Adipocyte (in vitro differentiated cells): ENCODE measurements at regions not wholly inside any gene's neighbourhood (a gene's known extent, or its start where the extent isn't known, plus 50 kb on each side); places are given as distances from the start of the nearest gene placed in this dataset.

ENCODE experiments used
- DNase-seq: peaks from one replicate; pipeline ENCODE4 v3.0.0-alpha.2; 2015; ENCODE audit warnings: low read depth
- H3K27me3 ChIP-seq: replicated peaks from 2 replicates; pipeline ENCODE4 v1.7.0; 2013; ENCODE audit warnings: mild to moderate bottlenecking, low read length, moderate library complexity; ENCODE audit not compliant: control insufficient read depth, insufficient read depth
- H3K36me3 ChIP-seq: 2 replicates; pipeline ENCODE4 v1.7.0; 2013; ENCODE audit warnings: low read length, mild to moderate bottlenecking, moderate library complexity; ENCODE audit not compliant: control insufficient read depth, insufficient read depth, severe bottlenecking
- H3K4me1 ChIP-seq: 2 replicates; pipeline ENCODE4 v1.7.0; 2013; ENCODE audit warnings: mild to moderate bottlenecking, low read length, moderate library complexity; ENCODE audit not compliant: control insufficient read depth, insufficient read depth
- H3K4me3 ChIP-seq: 2 replicates; pipeline ENCODE4 v1.7.0; 2013; ENCODE audit warnings: mild to moderate bottlenecking, low read length, moderate library complexity
- H3K9ac ChIP-seq: 2 replicates; pipeline ENCODE4 v1.7.0; 2013; ENCODE audit warnings: mild to moderate bottlenecking, low read length, moderate library complexity
- H3K9me3 ChIP-seq: 2 replicates; pipeline ENCODE4 v1.7.0; 2013; ENCODE audit warnings: mild to moderate bottlenecking, low read length, moderate library complexity; ENCODE audit not compliant: control insufficient read depth

DNA sequence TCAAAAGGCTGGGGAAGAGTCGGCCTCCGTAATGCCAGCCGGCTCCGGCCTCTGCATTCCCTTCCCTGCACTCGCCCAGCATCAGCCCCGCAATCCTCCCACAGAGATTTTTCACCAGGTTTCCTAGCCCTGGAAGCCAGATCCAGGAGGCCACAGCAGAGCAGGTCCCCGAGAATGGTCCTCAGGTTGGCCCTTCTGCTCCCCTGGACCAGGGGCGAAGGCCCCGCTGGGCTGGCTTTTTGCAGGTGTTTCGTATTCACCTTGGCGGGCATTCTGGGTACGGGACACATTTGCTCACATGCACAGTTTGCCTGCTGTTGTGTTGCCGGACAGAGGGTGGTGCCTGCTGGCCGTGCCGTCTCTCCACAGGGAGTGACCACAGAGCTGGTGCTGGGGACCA lies 309.5 kb downstream of the NDUFA10 start:
- Histone ChIP-seq H3K4me3 (no peak overlapping the region), H3K36me3 (no peaks in the 10 kb centered on the region), H3K9me3 (peaks cover 48% of the 10 kb centered on the region), H3K27me3 (peaks cover 4% of the 10 kb centered on the region), H3K9ac (no peak overlapping the region), H3K4me1 (no peaks in the 10 kb centered on the region)
- DNase-seq, result no peak

DNA sequence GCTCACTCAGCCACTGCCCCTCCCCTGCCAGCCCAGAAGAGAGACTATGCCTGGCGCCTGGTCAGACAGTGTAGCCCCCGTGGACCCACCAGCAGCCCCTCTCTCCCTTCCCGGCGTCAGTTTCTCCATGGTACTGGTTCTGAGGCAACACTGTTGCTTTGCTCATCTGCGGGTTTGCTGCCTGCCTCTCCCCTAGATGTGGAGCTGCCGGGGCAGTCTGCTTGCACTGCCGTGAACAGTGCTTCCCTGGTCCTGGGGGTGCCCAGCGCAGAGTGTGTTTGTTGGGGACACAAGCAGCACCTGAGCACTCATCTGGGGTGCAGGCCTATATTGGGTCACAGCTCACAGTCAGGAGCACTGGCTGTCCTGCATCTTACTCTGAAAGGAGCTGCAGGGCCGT lies 309.9 kb downstream of the NDUFA10 start:
- H3K27me3 ChIP-seq, result peaks cover 4% of the 10 kb centered on the region
- no peak overlapping the region for H3K9ac ChIP-seq
- DNase-seq, result no peak
- no peak overlapping the region for H3K4me3 ChIP-seq
- H3K4me1 ChIP-seq, result no peaks in the 10 kb centered on the region
- no peaks in the 10 kb centered on the region for H3K36me3 ChIP-seq
- peaks cover 52% of the 10 kb centered on the region for H3K9me3 ChIP-seq

DNA sequence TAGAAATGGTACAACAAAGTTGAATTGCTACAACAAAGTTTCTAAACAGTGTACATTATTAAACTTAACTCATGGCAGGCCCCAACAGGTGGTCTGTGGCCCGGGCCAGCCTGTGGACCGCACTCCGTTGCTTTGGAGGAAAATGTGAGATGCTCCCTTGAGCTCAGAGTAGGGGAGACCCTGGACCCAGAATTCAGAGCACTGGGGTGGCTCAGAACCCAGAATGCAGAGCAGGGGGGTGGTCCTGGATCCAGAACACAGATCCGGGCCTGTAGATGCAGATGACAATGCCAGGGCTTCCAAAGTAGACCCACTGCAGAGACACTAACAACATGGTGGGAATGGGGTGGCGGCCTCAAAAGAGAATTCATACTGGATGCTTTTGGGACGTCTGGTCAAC lies 311.0 kb downstream of the NDUFA10 start:
- Histone ChIP-seq H3K36me3 (no peaks in the 10 kb centered on the region), H3K9ac (no peak overlapping the region), H3K9me3 (peaks cover 59% of the 10 kb centered on the region), H3K4me3 (no peak overlapping the region), H3K4me1 (no peaks in the 10 kb centered on the region), H3K27me3 (peaks cover 4% of the 10 kb centered on the region)
- DNase-seq, result no peak

DNA sequence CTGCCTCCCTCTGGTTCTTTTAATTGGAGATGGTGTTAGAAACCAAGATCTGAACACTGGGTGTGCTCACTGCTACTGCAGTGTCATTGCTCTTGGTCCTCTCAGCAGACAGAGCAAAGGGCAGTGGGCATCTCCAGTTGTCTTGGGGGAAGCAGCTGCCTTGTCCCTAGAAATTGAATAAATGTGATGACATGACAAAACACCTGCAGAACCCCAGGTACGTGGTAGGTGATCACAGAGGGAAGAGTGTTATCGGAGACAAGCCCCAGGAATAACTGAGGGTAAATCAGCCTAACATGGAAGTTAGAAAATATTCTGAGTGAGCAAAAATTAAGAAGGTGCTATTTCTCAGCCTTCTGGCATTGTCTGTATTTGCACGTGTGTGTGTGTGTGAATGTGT lies 311.9 kb upstream of the HDAC4 start:
- Histone ChIP-seq H3K4me3 (no peak overlapping the region), H3K27me3 (peaks cover 4% of the 10 kb centered on the region), H3K9ac (no peak overlapping the region), H3K9me3 (peaks cover 59% of the 10 kb centered on the region), H3K4me1 (no peaks in the 10 kb centered on the region), H3K36me3 (no peaks in the 10 kb centered on the region)
- DNase-seq, result no peak

DNA sequence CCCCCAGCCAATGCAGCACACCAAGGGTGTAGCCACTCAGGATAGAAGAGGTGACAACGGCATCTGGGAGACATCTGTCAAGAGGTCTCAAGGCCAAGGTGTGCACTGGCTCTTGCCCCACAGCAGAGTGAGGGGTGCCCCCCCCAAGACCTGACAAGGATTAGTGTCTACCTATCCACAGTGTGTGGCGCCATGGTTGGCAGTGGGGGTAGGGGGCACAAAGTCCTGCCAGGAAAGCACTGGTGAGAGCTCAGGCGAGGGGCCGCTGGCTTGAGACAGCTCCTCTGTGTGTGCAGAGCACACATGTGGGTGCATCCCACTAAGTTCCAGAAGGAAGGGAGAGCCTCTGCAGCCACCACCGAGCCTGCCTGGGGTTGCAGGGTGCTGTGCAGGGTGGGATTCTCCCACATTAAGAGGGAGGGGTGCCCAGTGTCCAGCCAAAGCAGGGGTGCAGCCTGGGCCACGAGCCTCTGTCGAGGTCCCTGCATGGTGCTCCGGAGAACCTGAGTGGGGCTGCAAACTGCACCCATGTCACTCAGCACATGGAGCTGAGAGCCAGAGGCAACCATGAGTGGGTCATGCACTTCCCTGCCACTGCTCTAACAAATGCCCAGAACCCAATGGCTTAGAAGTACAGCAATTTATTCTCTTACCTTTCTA lies 311.2 kb upstream of the HDAC4 start:
- Histone ChIP-seq H3K9me3 (peaks cover 59% of the 10 kb centered on the region), H3K9ac (no peak overlapping the region), H3K4me1 (no peaks in the 10 kb centered on the region), H3K27me3 (peaks cover 4% of the 10 kb centered on the region), H3K36me3 (no peaks in the 10 kb centered on the region), H3K4me3 (no peak overlapping the region)
- no peak for DNase-seq

DNA sequence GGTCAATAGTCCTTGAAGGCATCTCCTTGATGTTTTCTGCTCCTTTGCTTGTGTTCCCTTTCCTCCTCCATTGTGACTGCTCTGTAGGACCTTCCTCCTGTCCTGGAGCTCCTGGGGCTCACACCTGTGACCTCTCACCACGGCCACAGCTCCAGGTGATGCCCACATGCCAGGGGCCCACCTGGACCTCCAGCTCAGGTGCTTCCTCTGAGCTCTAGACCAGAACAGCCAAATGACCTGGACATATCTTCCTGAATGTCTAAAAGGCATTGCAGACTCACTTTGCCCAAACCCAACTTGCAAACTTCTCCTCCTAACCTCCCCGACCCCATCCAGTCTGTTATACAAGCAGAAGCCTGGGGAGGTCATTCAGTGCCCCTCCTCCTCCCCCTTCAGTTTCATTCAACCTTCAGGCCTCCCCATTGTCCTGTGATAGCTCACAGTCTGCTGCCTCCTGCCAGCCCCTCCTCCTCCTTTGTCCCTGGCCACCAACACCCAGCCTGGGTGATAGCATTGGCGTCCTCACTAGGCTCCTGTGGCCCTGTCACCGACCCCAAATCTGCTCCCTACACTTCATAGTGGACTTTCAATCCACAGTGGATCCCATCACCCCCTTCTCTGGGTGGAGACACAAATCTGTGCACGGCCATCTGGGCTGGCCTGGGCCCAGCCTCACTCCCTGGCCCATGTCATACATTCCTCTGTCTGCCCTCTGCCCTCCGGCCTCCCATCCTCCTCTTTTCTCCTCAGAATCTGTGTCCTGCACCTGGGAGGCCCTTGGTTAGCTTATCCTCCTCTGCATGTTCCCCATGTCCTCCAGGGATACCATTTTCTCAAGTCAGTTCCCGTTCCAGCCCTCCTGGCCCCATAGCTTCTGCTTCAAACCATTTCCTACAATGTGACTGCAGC lies 310.4 kb upstream of the HDAC4 start:
- H3K27me3 ChIP-seq, result no peaks in the 10 kb centered on the region
- H3K9ac ChIP-seq, result no peak overlapping the region
- no peaks in the 10 kb centered on the region for H3K36me3 ChIP-seq
- peaks cover 2% of the 10 kb centered on the region for H3K4me1 ChIP-seq
- DNase-seq, result no peak
- peaks cover 59% of the 10 kb centered on the region for H3K9me3 ChIP-seq
- H3K4me3 ChIP-seq, result no peak overlapping the region

DNA sequence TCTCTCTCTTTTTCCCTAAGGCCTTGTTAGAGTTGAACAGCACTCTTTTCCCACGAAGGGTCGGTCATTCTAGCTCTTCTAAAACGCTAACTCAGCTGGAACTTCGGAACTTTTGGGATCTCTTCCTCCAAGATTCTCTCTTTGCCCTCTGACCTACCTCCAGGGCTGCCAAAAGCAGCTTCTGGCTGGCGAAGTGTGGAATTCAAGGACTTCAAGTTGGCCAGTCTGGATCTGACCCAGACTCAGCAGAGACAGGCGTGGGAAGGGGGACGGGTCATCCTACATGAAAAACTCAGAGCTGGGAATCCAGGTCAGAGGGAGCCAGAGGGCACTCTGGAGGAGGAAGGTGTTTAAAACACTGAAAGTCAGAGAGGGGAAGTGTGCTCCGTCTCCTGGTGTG lies 305.5 kb upstream of the HDAC4 start:
- DNase-seq, result no peak

DNA sequence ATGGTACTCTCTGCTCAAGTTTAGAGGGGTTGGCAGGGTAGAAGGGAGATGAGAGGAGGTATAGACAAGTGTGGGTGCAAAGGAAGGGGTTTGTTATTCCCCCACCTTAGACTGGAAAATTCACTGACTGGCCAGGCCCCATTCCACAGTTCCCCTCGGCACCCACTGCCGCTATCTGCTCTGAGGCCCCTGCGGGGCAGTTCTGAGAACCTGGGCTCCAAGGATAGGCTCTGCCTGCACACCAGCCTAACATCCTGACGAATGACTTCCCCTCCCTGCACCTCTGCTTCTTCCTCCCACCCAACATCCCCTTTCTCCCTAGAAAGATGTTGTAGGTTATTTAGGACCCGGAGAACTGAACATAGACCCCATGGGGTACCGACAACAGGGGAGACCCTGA lies 303.9 kb upstream of the HDAC4 start:
- no peak overlapping the region for H3K4me3 ChIP-seq
- H3K9me3 ChIP-seq, result peaks cover 41% of the 10 kb centered on the region
- H3K9ac ChIP-seq, result no peak overlapping the region
- DNase-seq, result no peak
- H3K27me3 ChIP-seq, result no peaks in the 10 kb centered on the region
- H3K36me3 ChIP-seq, result no peaks in the 10 kb centered on the region
- H3K4me1 ChIP-seq, result peaks cover 5% of the 10 kb centered on the region

More for the DNA sequence above, 305.5 kb upstream of the HDAC4 start:
- Histone ChIP-seq H3K4me1 (peaks cover 5% of the 10 kb centered on the region), H3K9ac (no peak overlapping the region), H3K4me3 (no peak overlapping the region), H3K36me3 (no peaks in the 10 kb centered on the region), H3K9me3 (peaks cover 49% of the 10 kb centered on the region), H3K27me3 (no peaks in the 10 kb centered on the region)

DNA sequence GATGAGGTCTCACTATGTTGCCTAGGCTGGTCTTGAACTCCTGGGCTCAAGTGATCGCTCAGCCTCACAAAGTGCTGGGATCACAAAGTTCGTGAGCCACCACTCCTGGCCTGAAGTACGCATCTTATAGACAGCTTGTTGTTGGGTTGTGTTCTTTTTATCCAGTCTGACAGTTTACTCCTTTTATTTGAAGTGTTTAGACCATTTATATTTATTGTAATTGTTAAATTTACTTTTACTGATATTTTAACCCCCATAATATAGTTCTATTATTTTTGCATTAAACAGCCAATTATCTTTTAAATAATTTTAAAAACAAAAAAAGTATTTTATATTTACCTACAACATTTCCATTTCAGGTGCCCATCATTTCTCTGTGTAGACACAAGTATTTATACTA lies 303.0 kb upstream of the HDAC4 start:
- Histone ChIP-seq H3K27me3 (no peaks in the 10 kb centered on the region), H3K9me3 (peaks cover 38% of the 10 kb centered on the region), H3K9ac (no peak overlapping the region), H3K4me3 (no peak overlapping the region), H3K36me3 (no peaks in the 10 kb centered on the region), H3K4me1 (peaks cover 5% of the 10 kb centered on the region)
- no peak for DNase-seq

DNA sequence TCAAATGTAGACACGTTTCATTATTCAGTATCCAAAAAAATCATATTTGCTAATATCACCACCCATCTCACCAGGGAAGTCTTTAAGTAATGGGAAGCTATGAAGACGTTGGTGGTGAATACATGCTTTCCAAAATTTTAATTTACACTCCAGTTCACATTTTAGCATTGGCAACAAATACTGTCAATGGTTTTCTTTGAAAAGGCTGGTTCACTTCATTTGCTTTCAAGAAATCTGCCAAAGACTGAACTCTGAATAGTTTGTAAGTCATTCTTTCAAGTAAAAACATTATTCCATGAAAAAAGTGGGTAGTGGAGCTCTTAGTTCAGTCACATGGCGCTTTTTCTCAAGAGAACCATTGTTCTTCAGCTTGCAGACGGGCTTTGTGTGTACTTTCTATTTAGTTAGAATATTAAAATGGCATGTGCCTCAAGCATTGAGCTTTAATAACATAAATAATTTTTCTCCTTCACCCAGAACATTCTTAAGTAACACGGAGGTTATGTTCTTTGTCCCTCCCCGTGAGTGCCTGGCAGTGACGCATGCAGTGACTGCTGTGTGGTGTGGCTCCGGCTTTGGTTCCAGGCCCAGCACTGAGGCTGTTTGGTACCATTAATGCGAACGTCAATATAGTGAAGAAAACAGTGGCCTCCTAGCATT lies 300.0 kb upstream of the HDAC4 start:
- H3K27me3 ChIP-seq, result peaks cover under 1% of the 10 kb centered on the region
- no peak overlapping the region for H3K9ac ChIP-seq
- H3K9me3 ChIP-seq, result peaks cover 38% of the 10 kb centered on the region
- H3K4me3 ChIP-seq, result no peak overlapping the region
- H3K4me1 ChIP-seq, result no peaks in the 10 kb centered on the region
- no peaks in the 10 kb centered on the region for H3K36me3 ChIP-seq
- DNase-seq, result no peak

DNA sequence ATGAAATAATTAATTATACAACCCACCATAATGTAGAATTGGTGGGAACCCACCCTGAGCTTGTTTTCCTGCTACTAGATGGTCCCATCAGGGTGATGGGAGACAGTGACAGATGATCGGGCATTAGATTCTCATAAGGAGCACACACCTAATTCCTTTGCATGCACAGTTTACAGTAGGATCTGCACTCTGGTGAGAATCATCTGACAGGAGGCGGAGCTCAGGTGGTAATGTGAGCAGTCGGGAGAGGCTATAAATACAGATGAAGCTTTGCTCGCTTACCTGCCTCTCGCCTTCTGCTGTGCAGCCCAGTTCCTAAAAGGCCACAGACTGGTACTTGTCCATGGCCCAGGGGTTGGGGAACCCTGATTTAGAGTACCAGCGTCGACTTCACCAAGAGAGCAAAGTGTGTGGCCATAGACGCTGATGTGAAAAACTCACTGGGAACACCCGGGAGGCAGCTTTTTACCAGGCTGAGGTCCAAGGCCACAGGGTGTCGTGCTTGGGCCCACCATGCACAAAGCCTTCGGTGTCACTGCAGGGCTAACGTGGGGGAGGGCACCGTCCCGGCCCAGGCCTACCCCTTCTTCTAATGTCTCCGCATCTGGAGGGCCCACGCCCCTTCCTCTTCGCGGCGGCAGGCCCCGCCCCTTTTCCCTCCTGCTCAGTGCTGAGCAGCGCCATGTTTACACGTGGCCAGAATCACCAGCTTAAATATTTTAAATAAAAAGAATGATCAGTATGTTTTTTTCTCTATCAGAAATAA lies 296.8 kb upstream of the HDAC4 start:
- DNase-seq, result no peak
- Histone ChIP-seq H3K9ac (no peak overlapping the region), H3K27me3 (peaks cover 12% of the 10 kb centered on the region), H3K4me3 (no peak overlapping the region), H3K36me3 (no peaks in the 10 kb centered on the region), H3K4me1 (no peaks in the 10 kb centered on the region), H3K9me3 (peaks cover 13% of the 10 kb centered on the region)
